H1 (cell line): ENCODE measurements at regions not wholly inside any gene's neighbourhood (a gene's known extent, or its start where the extent isn't known, plus 50 kb on each side); places are given as distances from the start of the nearest gene placed in this dataset.

Experiments
- CTCF ChIA-PET: fragments of 300-600 bp; sonication (Branson Sonifier 250); formaldehyde crosslinking; loops from one replicate; lab custom pipeline; 2021; ENCODE audit not compliant: partially characterized antibody; lab: Charles Lee
- POLR2A ChIA-PET: fragments of 300-600 bp; sonication (Branson Sonifier 250); formaldehyde crosslinking; loops from one replicate; lab custom pipeline; 2021; ENCODE audit warnings: inconsistent platforms; ENCODE audit not compliant: partially characterized antibody; lab: Charles Lee
- DNase-seq, 2 experiments: peaks; one replicate each; pipeline versions ENCODE4 v3.0.0 to v3.0.0-alpha.2; 2010 to 2022; ENCODE audit warnings: low spot score in 2 of 2, low read depth in 1 of 2, mixed read lengths in 1 of 2
- FAIRE-seq: peaks from 2 replicates; lab custom pipeline; 2011; peaks lifted over from hg19 to GRCh38; lab: Jason Lieb, UNC
- H2AFZ ChIP-seq: 2 replicates; pipeline ENCODE4 v1.8.1; 2012; ENCODE audit warnings: low read length, inconsistent platforms
- H2AK5ac ChIP-seq: 2 replicates; pipeline ENCODE4 v1.6.1; 2013; ENCODE audit warnings: low read depth, low read length
- H2BK120ac ChIP-seq: replicated peaks from 2 replicates; pipeline ENCODE3; 2013; ENCODE audit warnings: low read depth, low read length, inconsistent platforms
- H2BK12ac ChIP-seq: 2 replicates; pipeline ENCODE4 v1.6.1; 2013; ENCODE audit warnings: low read depth, low read length
- H2BK15ac ChIP-seq: 2 replicates; pipeline ENCODE4 v1.6.1; 2013; ENCODE audit warnings: low read length
- H2BK20ac ChIP-seq: 2 replicates; pipeline ENCODE4 v1.6.1; 2013; ENCODE audit warnings: low read length
- H2BK5ac ChIP-seq: 2 replicates; pipeline ENCODE4 v1.6.1; 2013; ENCODE audit warnings: low read depth, low read length
- H3K14ac ChIP-seq: 2 replicates; pipeline ENCODE4 v1.6.1; 2013; ENCODE audit warnings: inconsistent platforms; ENCODE audit not compliant: insufficient read length
- H3K18ac ChIP-seq: 2 replicates; pipeline ENCODE4 v1.6.1; 2013; ENCODE audit warnings: low read length; ENCODE audit errors: extremely low read depth
- H3K23ac ChIP-seq: 2 replicates; pipeline ENCODE4 v1.6.1; 2013; ENCODE audit warnings: inconsistent platforms; ENCODE audit not compliant: insufficient read length
- H3K23me2 ChIP-seq: 2 replicates; pipeline ENCODE4 v1.6.1; 2013; ENCODE audit warnings: low read depth, low read length
- H3K27ac ChIP-seq: 2 replicates; pipeline ENCODE4 v1.6.1; 2011; ENCODE audit warnings: low read depth, low read length, inconsistent platforms
- H3K27me3 ChIP-seq, 4 experiments: replicated peaks in 1 of 4; 1 replicate in 1 of 4; 2 replicates in 3 of 4; pipeline versions ENCODE4 v1.6.1 to v1.8.1; 2011 to 2013; ENCODE audit warnings: low read length in 3 of 4, mild to moderate bottlenecking in 3 of 4, inconsistent platforms in 2 of 4, mixed read lengths in 2 of 4, moderate library complexity in 1 of 4; ENCODE audit not compliant: control insufficient read depth in 3 of 4, insufficient read depth in 3 of 4; ENCODE audit errors: extremely low read depth in 1 of 4
- H3K36me3 ChIP-seq, 4 experiments: 2 replicates each; pipeline versions ENCODE4 v1.6.1 to v1.8.1; 2011 to 2013; ENCODE audit warnings: mild to moderate bottlenecking in 4 of 4, low read length in 3 of 4, moderate library complexity in 2 of 4, control low read depth in 1 of 4, inconsistent platforms in 1 of 4; ENCODE audit not compliant: insufficient read depth in 4 of 4, control insufficient read depth in 2 of 4
- H3K4ac ChIP-seq: replicated peaks from 2 replicates; pipeline ENCODE3; 2013; ENCODE audit warnings: low read length, low read depth, mixed read lengths, inconsistent platforms; ENCODE audit not compliant: insufficient read length
- H3K4me1 ChIP-seq, 4 experiments: replicated peaks in 1 of 4; 1 replicate in 1 of 4; 2 replicates in 3 of 4; pipeline versions ENCODE4 v1.6.1 to v1.8.1; 2011 to 2013; ENCODE audit warnings: low read length in 3 of 4, inconsistent platforms in 2 of 4, mixed read lengths in 1 of 4; ENCODE audit not compliant: insufficient read depth in 4 of 4, control insufficient read depth in 3 of 4
- H3K4me2 ChIP-seq, 2 experiments: 2 replicates each; pipeline versions ENCODE4 v1.6.1 to v1.8.1; 2011 to 2013; ENCODE audit warnings: low read depth in 2 of 2, low read length in 2 of 2, control low read depth in 1 of 2, inconsistent platforms in 1 of 2, mild to moderate bottlenecking in 1 of 2; ENCODE audit not compliant: insufficient read depth in 1 of 2
- H3K4me3 ChIP-seq, 4 experiments: fragments of 200-600, 300-600 bp in 1 of 4; sonication (generic), shearing (Covaris generic), sonication (Bioruptor Twin) in 1 of 4; 2 replicates each; pipeline versions ENCODE4 v1.5.1 to v1.8.1; 2011 to 2016; ENCODE audit warnings: low read length in 4 of 4, low read depth in 3 of 4, control low read depth in 2 of 4, inconsistent platforms in 2 of 4, mild to moderate bottlenecking in 2 of 4, mixed read lengths in 1 of 4, moderate library complexity in 1 of 4; ENCODE audit not compliant: insufficient read depth in 2 of 4; ENCODE audit errors: extremely low read depth in 1 of 4
- H3K56ac ChIP-seq: replicated peaks from 2 replicates; pipeline ENCODE3; 2013; ENCODE audit warnings: low read depth, mild to moderate bottlenecking, mixed read lengths, low read length, inconsistent platforms; ENCODE audit not compliant: insufficient read length
- H3K79me1 ChIP-seq: 2 replicates; pipeline ENCODE4 v1.6.1; 2013; ENCODE audit warnings: low read depth, low read length, control low read depth
- H3K79me2 ChIP-seq, 2 experiments: 2 replicates each; pipeline versions ENCODE4 v1.6.1 to v1.8.1; 2012 to 2013; ENCODE audit warnings: low read length in 2 of 2, mild to moderate bottlenecking in 2 of 2, inconsistent platforms in 1 of 2; ENCODE audit not compliant: insufficient read depth in 2 of 2, control insufficient read depth in 1 of 2
- H3K9ac ChIP-seq, 4 experiments: replicated peaks in 1 of 4; 1 replicate in 1 of 4; 2 replicates in 3 of 4; pipeline versions ENCODE4 v1.6.1 to v1.8.1; 2011 to 2013; ENCODE audit warnings: low read depth in 3 of 4, low read length in 3 of 4, control low read depth in 2 of 4, mild to moderate bottlenecking in 2 of 4, moderate library complexity in 2 of 4, inconsistent platforms in 1 of 4; ENCODE audit errors: extremely low read depth in 1 of 4
- H3K9me3 ChIP-seq, 2 experiments: 2 replicates each; pipeline versions ENCODE4 v1.6.1 to v1.8.1; 2012 to 2013; ENCODE audit warnings: mild to moderate bottlenecking in 2 of 2, moderate library complexity in 2 of 2, control low read depth in 1 of 2, inconsistent platforms in 1 of 2, low read depth in 1 of 2, low read length in 1 of 2, mixed read lengths in 1 of 2; ENCODE audit not compliant: insufficient read depth in 2 of 2
- H4K20me1 ChIP-seq, 2 experiments: replicated peaks in 1 of 2; 2 replicates each; pipeline versions ENCODE3 to v1.8.1; 2011 to 2013; ENCODE audit warnings: inconsistent platforms in 2 of 2, low read length in 2 of 2, mild to moderate bottlenecking in 1 of 2; ENCODE audit not compliant: insufficient read depth in 2 of 2, control insufficient read depth in 1 of 2
- H4K5ac ChIP-seq: 2 replicates; pipeline ENCODE4 v1.6.1; 2013; ENCODE audit warnings: low read length, low read depth, mixed read lengths, inconsistent platforms; ENCODE audit not compliant: insufficient read length
- H4K8ac ChIP-seq: 2 replicates; pipeline ENCODE4 v1.8.0; 2013; ENCODE audit warnings: mild to moderate bottlenecking, moderate library complexity, low read length, inconsistent platforms; ENCODE audit not compliant: insufficient read depth; ENCODE audit errors: extremely low read depth
- H4K91ac ChIP-seq: replicated peaks from 2 replicates; pipeline ENCODE3; 2013; ENCODE audit warnings: low read length, mixed read lengths, inconsistent platforms; ENCODE audit not compliant: insufficient read length
- BACH1 ChIP-seq: IDR thresholded peaks from 2 replicates; pipeline ENCODE4 v1.6.1; 2012; ENCODE audit warnings: low read length, improper control_type of control experiment
- CREB1 ChIP-seq: IDR thresholded peaks from 2 replicates; pipeline ENCODE4 v1.6.1; 2012; ENCODE audit warnings: inconsistent platforms
- CTBP2 ChIP-seq: IDR thresholded peaks from 2 replicates; pipeline ENCODE4 v1.7.0; 2011; ENCODE audit warnings: borderline replicate concordance, mild to moderate bottlenecking, moderate library complexity, mixed read lengths, low read length; ENCODE audit not compliant: insufficient read depth, insufficient read length
- CTCF ChIP-seq, 3 experiments: IDR thresholded peaks; 1 replicate in 2 of 3; 2 replicates in 1 of 3; pipeline versions ENCODE4 v1.5.1 to v1.6.1; 2011; ENCODE audit warnings: low read length in 3 of 3, mild to moderate bottlenecking in 3 of 3, inconsistent platforms in 2 of 3, low read depth in 1 of 3, moderate library complexity in 1 of 3; ENCODE audit not compliant: insufficient read depth in 1 of 3; ENCODE audit errors: control extremely low read depth in 1 of 3
- E2F6 ChIP-seq: IDR thresholded peaks from 2 replicates; pipeline ENCODE4 v1.6.1; 2012; ENCODE audit warnings: inconsistent platforms
- FOSL1 ChIP-seq: IDR thresholded peaks from 2 replicates; pipeline ENCODE4 v1.6.1; 2011; ENCODE audit warnings: mild to moderate bottlenecking, low read depth, low read length, moderate library complexity; ENCODE audit not compliant: insufficient read depth
- GTF2F1 ChIP-seq: IDR thresholded peaks from 2 replicates; pipeline ENCODE4 v1.6.1; 2012; ENCODE audit warnings: low read depth, low read length, improper control_type of control experiment, borderline replicate concordance
- POLR2A ChIP-seq, 2 experiments: IDR thresholded peaks; 1 replicate in 1 of 2; 2 replicates in 1 of 2; pipeline ENCODE4 v1.6.1; 2011; ENCODE audit warnings: low read depth in 2 of 2, low read length in 2 of 2, mild to moderate bottlenecking in 2 of 2; ENCODE audit errors: control extremely low read depth in 1 of 2
- SIRT6 ChIP-seq: IDR thresholded peaks from one replicate; pipeline ENCODE4 v1.7.1; 2012; ENCODE audit warnings: low read length, inconsistent platforms
- SP2 ChIP-seq: IDR thresholded peaks from 2 replicates; pipeline ENCODE4 v1.6.1; 2012; ENCODE audit warnings: mild to moderate bottlenecking, low read length, inconsistent platforms
- SP4 ChIP-seq: IDR thresholded peaks from 2 replicates; pipeline ENCODE4 v1.6.1; 2012; ENCODE audit warnings: low read length, inconsistent platforms
- ZNF274 ChIP-seq: IDR thresholded peaks from 2 replicates; pipeline ENCODE4 v1.7.0; 2012; ENCODE audit warnings: low read length, borderline replicate concordance; ENCODE audit errors: extremely low read depth
- WGBS, 2 experiments: shearing (Covaris generic) in 1 of 2; methylation state at CpG; one replicate each; pipeline versions ENCODE4 v1.1.6 to v1.1.7; 2013 to 2015; ENCODE audit warnings: low lambda C conversion rate in 2 of 2, mixed read lengths in 2 of 2, inconsistent platforms in 1 of 2, low coverage in 1 of 2, missing lambda C conversion rate in 1 of 2; ENCODE audit not compliant: insufficient replicate concordance in 2 of 2, insufficient coverage in 1 of 2, insufficient read length in 1 of 2; ENCODE audit errors: extremely low coverage in 1 of 2, missing lambda C conversion rate in 1 of 2; 5-methylcytosine and 5-hydroxymethylcytosine counted together

- Histone ChIP-seq H3K9me3 (no peaks in the 10 kb centered on the region), H4K91ac (no peak overlapping the region), H3K9ac (no peak overlapping the region), H3K79me1 (no peaks in the 10 kb centered on the region), H2BK120ac (no peak overlapping the region), H4K20me1 (no peaks in the 10 kb centered on the region), H3K23ac (no peak overlapping the region), H4K8ac (no peak overlapping the region), H3K4ac (no peak overlapping the region), H3K79me2 (no peaks in the 10 kb centered on the region), H2AFZ (no peak overlapping the region), H3K14ac (no peak overlapping the region), H3K56ac (no peak overlapping the region), H3K27me3 (no peaks in the 10 kb centered on the region), H2BK12ac (no peak overlapping the region), H2AK5ac (no peak overlapping the region), H3K18ac (no peak overlapping the region), H3K4me1 (no peaks in the 10 kb centered on the region), H3K4me2 (no peak overlapping the region), H3K23me2 (no peaks in the 10 kb centered on the region), H2BK20ac (no peak overlapping the region), H3K27ac (no peak overlapping the region), H2BK5ac (no peak overlapping the region), H2BK15ac (no peak overlapping the region), H3K36me3 (no peaks in the 10 kb centered on the region), H3K4me3 (no peak overlapping the region), H4K5ac (no peak overlapping the region)
- ChIA-PET CTCF (interaction anchor here (0.7 kb wide), 1 partner anchor 170 kb away, joined by 3 read pairs; no protein-coding TSS in a partner anchor), POLR2A (no interaction called here)
- 91% methylated on average over 4 of the region's 4 CpGs; no CpG with 5 or more reads in 1 of the 2 experiments for WGBS, 2 experiments
- DNase-seq (no peak), FAIRE-seq (no peak)
- no peak for TF ChIP-seq POLR2A (IDR thresholded peaks at IDR 0.05; ENCODE audit: control extremely low read depth in 1 of 2, low read depth in 2 of 2, low read length in 2 of 2)
- no peak for TF ChIP-seq CTBP2
- no peak for TF ChIP-seq FOSL1
- TF ChIP-seq SP2 = no peak
- TF ChIP-seq SIRT6 = no peak
- TF ChIP-seq GTF2F1 = no peak
- TF ChIP-seq SP4 = no peak
- no peak for TF ChIP-seq E2F6
- TF ChIP-seq ZNF274 = no peak
- no peak for TF ChIP-seq BACH1
- no peak for TF ChIP-seq CTCF (IDR thresholded peaks at IDR 0.05; ENCODE audit: control extremely low read depth in 1 of 3, insufficient read depth in 1 of 3, low read depth in 1 of 3, low read length in 3 of 3)
- TF ChIP-seq CREB1 = no peak
Measured at GRCh38 chr7:21353388-21353780, 74.5 kb upstream of the SP4 start.
